Liver (tissue), 8 donors: ENCODE measurements at regions not wholly inside any gene's neighbourhood (a gene's known extent, or its start where the extent isn't known, plus 50 kb on each side); places are given as distances from the start of the nearest gene placed in this dataset.

Source experiments
- DNase-seq: peaks from one replicate; pipeline ENCODE4 v3.0.0-alpha.2; 2017; ENCODE audit warnings: low spot score
- H3K27ac ChIP-seq, 2 donors: one replicate each; pipeline ENCODE4 v1.7.0; 2013; ENCODE audit warnings: inconsistent platforms in 2 of 2, low read length in 2 of 2, control low read depth in 1 of 2, low read depth in 1 of 2, mild to moderate bottlenecking in 1 of 2
- H3K27me3 ChIP-seq, 4 donors: one replicate each; pipeline versions ENCODE4 v1.6.1 to v1.7.0; 2013; ENCODE audit warnings: low read length in 3 of 4, inconsistent platforms in 1 of 4, mild to moderate bottlenecking in 1 of 4, moderate library complexity in 1 of 4; ENCODE audit not compliant: control insufficient read depth in 4 of 4, insufficient read depth in 4 of 4
- H3K36me3 ChIP-seq, 4 donors: one replicate each; pipeline versions ENCODE4 v1.6.1 to v1.7.0; 2013; ENCODE audit warnings: low read length in 3 of 4, mild to moderate bottlenecking in 3 of 4, low read depth in 1 of 4, moderate library complexity in 1 of 4; ENCODE audit not compliant: control insufficient read depth in 4 of 4, insufficient read depth in 3 of 4
- H3K4me1 ChIP-seq, 4 donors: one replicate each; pipeline versions ENCODE4 v1.6.1 to v1.7.0; 2013; ENCODE audit warnings: low read length in 3 of 4, mild to moderate bottlenecking in 3 of 4, moderate library complexity in 1 of 4; ENCODE audit not compliant: control insufficient read depth in 4 of 4, insufficient read depth in 4 of 4
- H3K4me3 ChIP-seq, 3 donors: one replicate each; pipeline versions ENCODE4 v1.6.1 to v1.7.0; 2013; ENCODE audit warnings: low read length in 3 of 3, control low read depth in 1 of 3, low read depth in 1 of 3, mild to moderate bottlenecking in 1 of 3
- H3K9ac ChIP-seq, 2 donors: one replicate each; pipeline ENCODE4 v1.7.0; 2013; ENCODE audit warnings: low read length in 2 of 2, mild to moderate bottlenecking in 2 of 2, moderate library complexity in 2 of 2, control low read depth in 1 of 2, low read depth in 1 of 2
- H3K9me3 ChIP-seq, 4 donors: one replicate each; pipeline versions ENCODE4 v1.6.1 to v1.7.0; 2013; ENCODE audit warnings: low read length in 3 of 4; ENCODE audit not compliant: control insufficient read depth in 4 of 4
- EGR1 ChIP-seq, 2 donors: IDR thresholded peaks; 2 replicates each; pipeline ENCODE4 v1.6.1; 2016 to 2018; ENCODE audit warnings: antibody characterized with exemption in 2 of 2, low read depth in 2 of 2
- FOXA1 ChIP-seq: IDR thresholded peaks from 2 replicates; pipeline ENCODE4 v1.6.1; 2016; ENCODE audit warnings: antibody characterized with exemption
- FOXA2 ChIP-seq: IDR thresholded peaks from 2 replicates; pipeline ENCODE4 v1.6.1; 2016; ENCODE audit warnings: antibody characterized with exemption
- HNF4A ChIP-seq, 2 donors: conservative IDR thresholded peaks; 2 replicates each; pipeline ENCODE4 v1.6.1; 2016; ENCODE audit warnings: antibody characterized with exemption in 2 of 2, mild to moderate bottlenecking in 2 of 2
- HNF4G ChIP-seq: IDR thresholded peaks from 2 replicates; pipeline ENCODE4 v1.6.1; 2016; ENCODE audit warnings: antibody characterized with exemption
- JUND ChIP-seq, 2 donors: IDR thresholded peaks; 2 replicates each; pipeline ENCODE4 v1.6.1; 2016; ENCODE audit warnings: antibody characterized with exemption in 2 of 2
- NR2F2 ChIP-seq: IDR thresholded peaks from 2 replicates; pipeline ENCODE4 v1.6.1; 2016; ENCODE audit warnings: antibody characterized with exemption
- RAD21 ChIP-seq, 2 donors: IDR thresholded peaks; 2 replicates each; pipeline ENCODE4 v1.6.1; 2016; ENCODE audit warnings: antibody characterized with exemption in 2 of 2, mild to moderate bottlenecking in 2 of 2
- RXRA ChIP-seq, 2 donors: IDR thresholded peaks; 2 replicates each; pipeline ENCODE4 v1.6.1; 2017 to 2018; ENCODE audit warnings: antibody characterized with exemption in 2 of 2, mild to moderate bottlenecking in 1 of 2
- TAF1 ChIP-seq: conservative IDR thresholded peaks from 2 replicates; pipeline ENCODE4 v1.6.1; 2016; ENCODE audit warnings: antibody characterized with exemption, mild to moderate bottlenecking
- YY1 ChIP-seq: IDR thresholded peaks from 2 replicates; pipeline ENCODE4 v1.6.1; 2016; ENCODE audit warnings: antibody characterized with exemption, mild to moderate bottlenecking
- WGBS: extraction: QIAGEN DNeasy Blood & Tissue Kit; methylation state at CpG from one replicate; pipeline ENCODE4 v1.1.7; 2013; 5-methylcytosine and 5-hydroxymethylcytosine counted together
- TF ChIP-seq, protein P1 (sequence below): fragments of 150-350 bp; IDR thresholded peaks from 2 replicates; pipeline ENCODE4 v1.5.1; 2017; ENCODE audit warnings: improper control_type of control experiment, low read depth, low read length; ENCODE audit not compliant: missing input control
- TF ChIP-seq, protein P2 (sequence below): IDR thresholded peaks from 2 replicates; pipeline ENCODE4 v1.6.1; 2016; ENCODE audit warnings: antibody characterized with exemption
- TF ChIP-seq, protein P3 (sequence below): IDR thresholded peaks from 2 replicates; pipeline ENCODE4 v1.6.1; 2016; ENCODE audit warnings: antibody characterized with exemption
- donor health status: healthy.
- donor health status: healthy.
- donor health status: healthy.
- donor health status: healthy.
- donor health status: healthy.

GRCh38 chr1:108057541-108057940, 92.6 kb upstream of the VAV3 start:
- Histone ChIP-seq H3K27ac (no peak overlapping the region), H3K4me3 (no peak overlapping the region), H3K4me1 (no peaks in the 10 kb centered on the region), H3K9me3 (peaks cover 0 to 7% (median 0%) of the 10 kb centered on the region in 4 donors), H3K9ac (no peak overlapping the region), H3K36me3 (no peaks in the 10 kb centered on the region), H3K27me3 (no peaks in the 10 kb centered on the region)
- TF ChIP-seq HNF4G = no peak
- TF ChIP-seq NR2F2 = no peak
- TF ChIP-seq, protein P1, sequence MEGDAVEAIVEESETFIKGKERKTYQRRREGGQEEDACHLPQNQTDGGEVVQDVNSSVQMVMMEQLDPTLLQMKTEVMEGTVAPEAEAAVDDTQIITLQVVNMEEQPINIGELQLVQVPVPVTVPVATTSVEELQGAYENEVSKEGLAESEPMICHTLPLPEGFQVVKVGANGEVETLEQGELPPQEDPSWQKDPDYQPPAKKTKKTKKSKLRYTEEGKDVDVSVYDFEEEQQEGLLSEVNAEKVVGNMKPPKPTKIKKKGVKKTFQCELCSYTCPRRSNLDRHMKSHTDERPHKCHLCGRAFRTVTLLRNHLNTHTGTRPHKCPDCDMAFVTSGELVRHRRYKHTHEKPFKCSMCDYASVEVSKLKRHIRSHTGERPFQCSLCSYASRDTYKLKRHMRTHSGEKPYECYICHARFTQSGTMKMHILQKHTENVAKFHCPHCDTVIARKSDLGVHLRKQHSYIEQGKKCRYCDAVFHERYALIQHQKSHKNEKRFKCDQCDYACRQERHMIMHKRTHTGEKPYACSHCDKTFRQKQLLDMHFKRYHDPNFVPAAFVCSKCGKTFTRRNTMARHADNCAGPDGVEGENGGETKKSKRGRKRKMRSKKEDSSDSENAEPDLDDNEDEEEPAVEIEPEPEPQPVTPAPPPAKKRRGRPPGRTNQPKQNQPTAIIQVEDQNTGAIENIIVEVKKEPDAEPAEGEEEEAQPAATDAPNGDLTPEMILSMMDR = no peak
- TF ChIP-seq JUND (IDR thresholded peaks at IDR 0.05) = no peak
- TF ChIP-seq YY1 = peak; percentile 11
- no peak for DNase-seq
- 58% methylated on average over 3 of the region's 3 CpGs for WGBS

- no peak for DNase-seq
- 95% methylated on average over 1 of the region's 1 CpG for WGBS
- Histone ChIP-seq H3K9me3 (peaks cover 0 to 3% (median 0%) of the 10 kb centered on the region in 4 donors), H3K4me1 (peaks cover 0 to 6% (median 2%) of the 10 kb centered on the region in 4 donors), H3K27me3 (no peaks in the 10 kb centered on the region), H3K9ac (no peak overlapping the region), H3K4me3 (no peak overlapping the region), H3K27ac (no peak overlapping the region), H3K36me3 (no peaks in the 10 kb centered on the region)
- TF ChIP-seq FOXA2 = no peak
- no peak for TF ChIP-seq EGR1 (IDR thresholded peaks at IDR 0.05; ENCODE audit: low read depth in 2 of 2)
- TF ChIP-seq RXRA (IDR thresholded peaks at IDR 0.05) = no peak
- TF ChIP-seq TAF1 = no peak
Measured at GRCh38 chr1:108056436-108056990, 91.5 kb upstream of the VAV3 start.

DNA sequence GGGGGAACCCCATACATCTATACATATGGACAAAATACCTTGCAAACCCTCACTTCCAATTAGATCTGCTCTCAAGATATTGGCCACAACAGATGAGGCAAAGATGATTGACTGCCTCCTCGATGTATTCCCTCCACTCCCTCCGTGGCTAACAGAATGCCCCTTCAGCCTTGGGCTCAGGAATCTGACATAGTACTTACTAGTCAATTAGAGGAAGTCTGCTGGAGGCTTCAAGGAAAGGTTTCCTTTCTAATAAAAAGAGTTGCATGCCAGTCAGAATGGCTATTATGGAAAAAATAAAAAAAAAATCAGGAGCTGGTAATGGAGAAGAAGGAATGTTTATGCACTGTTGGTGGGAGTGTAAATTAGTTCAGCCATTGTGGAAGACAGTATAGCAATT, 90.4 kb upstream of the VAV3 start:
- TF ChIP-seq YY1 (no peak), FOXA2 (no peak), TAF1 (no peak), HNF4A (conservative IDR thresholded peaks at IDR 0.05) (no peak), EGR1 (IDR thresholded peaks at IDR 0.05; ENCODE audit: low read depth in 2 of 2) (no peak), RAD21 (IDR thresholded peaks at IDR 0.05) (no peak), FOXA1 (no peak), NR2F2 (no peak)
- TF ChIP-seq, protein P2, sequence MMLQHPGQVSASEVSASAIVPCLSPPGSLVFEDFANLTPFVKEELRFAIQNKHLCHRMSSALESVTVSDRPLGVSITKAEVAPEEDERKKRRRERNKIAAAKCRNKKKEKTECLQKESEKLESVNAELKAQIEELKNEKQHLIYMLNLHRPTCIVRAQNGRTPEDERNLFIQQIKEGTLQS = no peak
- TF ChIP-seq, protein P3, sequence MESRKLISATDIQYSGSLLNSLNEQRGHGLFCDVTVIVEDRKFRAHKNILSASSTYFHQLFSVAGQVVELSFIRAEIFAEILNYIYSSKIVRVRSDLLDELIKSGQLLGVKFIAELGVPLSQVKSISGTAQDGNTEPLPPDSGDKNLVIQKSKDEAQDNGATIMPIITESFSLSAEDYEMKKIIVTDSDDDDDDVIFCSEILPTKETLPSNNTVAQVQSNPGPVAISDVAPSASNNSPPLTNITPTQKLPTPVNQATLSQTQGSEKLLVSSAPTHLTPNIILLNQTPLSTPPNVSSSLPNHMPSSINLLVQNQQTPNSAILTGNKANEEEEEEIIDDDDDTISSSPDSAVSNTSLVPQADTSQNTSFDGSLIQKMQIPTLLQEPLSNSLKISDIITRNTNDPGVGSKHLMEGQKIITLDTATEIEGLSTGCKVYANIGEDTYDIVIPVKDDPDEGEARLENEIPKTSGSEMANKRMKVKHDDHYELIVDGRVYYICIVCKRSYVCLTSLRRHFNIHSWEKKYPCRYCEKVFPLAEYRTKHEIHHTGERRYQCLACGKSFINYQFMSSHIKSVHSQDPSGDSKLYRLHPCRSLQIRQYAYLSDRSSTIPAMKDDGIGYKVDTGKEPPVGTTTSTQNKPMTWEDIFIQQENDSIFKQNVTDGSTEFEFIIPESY = no peak
- Histone ChIP-seq H3K27me3 (no peaks in the 10 kb centered on the region), H3K36me3 (no peaks in the 10 kb centered on the region), H3K4me3 (no peak overlapping the region), H3K4me1 (peaks cover 0 to 6% (median 2%) of the 10 kb centered on the region in 4 donors), H3K9ac (no peak overlapping the region), H3K9me3 (no peaks in the 10 kb centered on the region), H3K27ac (no peak overlapping the region)
- 87% methylated on average over 2 of the region's 2 CpGs for WGBS
- no peak for DNase-seq
